GM12874 (cell line): ENCODE measurements at regions not wholly inside any gene's neighbourhood (a gene's known extent, or its start where the extent isn't known, plus 50 kb on each side); places are given as distances from the start of the nearest gene placed in this dataset.

Experiments
- CTCF ChIP-seq: IDR thresholded peaks from 2 replicates; pipeline ENCODE4 v1.5.1; 2011; ENCODE audit warnings: low read depth, mild to moderate bottlenecking, control low read depth, low read length, moderate library complexity; ENCODE audit not compliant: insufficient read depth

- no peak for TF ChIP-seq CTCF
These were observed 187.4 kb downstream of the ACTL7B start for GRCh38 chr9:108668191-108668937.

GRCh38 chr9:108666240-108666784 lies 189.5 kb downstream of the ACTL7B start:
- TF ChIP-seq CTCF = no peak

- TF ChIP-seq CTCF = no peak
These were observed 190.1 kb downstream of the ACTL7B start for GRCh38 chr9:108665521-108666239.

- no peak for TF ChIP-seq CTCF
These were observed 191.2 kb downstream of the ACTL7B start for GRCh38 chr9:108664309-108665255.

GRCh38 chr9:108663422-108663821 lies 192.4 kb downstream of the ACTL7B start:
- TF ChIP-seq CTCF = no peak

- no peak for TF ChIP-seq CTCF
These were observed 192.8 kb downstream of the ACTL7B start for GRCh38 chr9:108662956-108663355.
